ENCODE measurements at regions not wholly inside any gene's neighbourhood (a gene's known extent, or its start where the extent isn't known, plus 50 kb on each side); places are given as distances from the start of the nearest gene placed in this dataset.
"Not testable (repeated sequence)": the region's sequence is repeated elsewhere in the genome, so short reads cannot be mapped to it uniquely, and the experiment has no call there.

DNA sequence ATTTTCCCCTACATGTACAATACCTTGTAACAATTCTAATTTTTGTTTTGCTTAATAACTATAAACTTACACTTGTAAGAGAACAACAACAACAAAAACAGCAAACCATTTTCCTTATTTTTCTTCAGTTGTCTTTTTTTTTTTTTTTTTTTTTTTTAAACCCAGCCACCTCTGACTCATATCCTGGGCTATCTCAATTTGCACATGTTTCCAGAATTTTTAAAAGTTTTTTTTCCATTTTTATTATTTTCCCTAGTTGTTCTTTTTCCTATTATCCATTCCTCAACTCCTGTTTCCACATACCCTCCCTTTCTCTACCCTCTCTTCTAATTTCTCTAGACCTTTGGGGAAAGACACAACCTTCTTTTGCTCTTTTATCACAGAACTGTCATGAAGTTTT, 112.5 kb downstream of the EFEMP1 start:
- no peak for DNase-seq (ENCODE audit: low spot score)
- intact Hi-C loops (cut with DNase I), result no loop called here

- intact Hi-C loops (cut with DNase I), result no loop called here
- no peak for DNase-seq (ENCODE audit: low spot score)
These were observed 113.0 kb downstream of the EFEMP1 start for GRCh38 chr2:55810622-55811020.

DNA sequence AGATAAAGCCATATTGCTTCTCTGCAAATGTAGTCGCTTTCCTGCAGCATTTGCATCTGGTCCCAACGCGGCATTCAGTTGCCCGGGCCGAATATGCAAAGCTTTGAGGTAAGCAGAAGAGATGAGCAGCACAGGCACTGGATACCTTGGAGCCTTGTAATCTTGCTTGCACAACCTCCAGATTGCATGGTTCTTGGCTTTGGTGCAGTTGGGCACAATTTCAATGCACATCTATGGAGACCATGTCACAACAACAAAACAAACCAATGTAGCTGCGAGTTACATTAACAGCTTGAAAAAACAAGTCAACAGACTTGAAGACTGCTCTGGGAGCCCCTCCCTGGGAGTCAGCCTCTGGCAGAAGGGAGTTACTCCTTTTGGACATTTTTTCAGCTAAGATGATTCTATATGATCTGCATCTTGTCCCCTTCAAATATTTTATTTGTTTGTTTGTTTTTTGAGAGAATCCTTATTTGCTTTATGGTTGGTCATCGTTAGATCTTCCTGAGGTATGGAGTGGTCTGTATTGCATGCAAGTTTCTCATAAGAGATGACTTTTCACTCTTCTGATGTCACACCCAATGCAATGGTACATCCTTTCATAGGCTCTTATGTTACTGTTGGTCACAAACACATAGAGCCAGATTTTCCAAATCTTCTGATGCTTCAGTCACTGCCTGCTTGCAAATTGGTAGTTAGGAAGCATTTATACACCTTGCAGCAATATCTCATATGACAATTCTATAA, 113.5 kb downstream of the EFEMP1 start:
- intact Hi-C loops (cut with DNase I), result loop anchor here (5.0 kb wide), 1 partner anchor 52 kb away; no protein-coding TSS in a partner anchor
- DNase-seq (ENCODE audit: low spot score), result no peak

DNA sequence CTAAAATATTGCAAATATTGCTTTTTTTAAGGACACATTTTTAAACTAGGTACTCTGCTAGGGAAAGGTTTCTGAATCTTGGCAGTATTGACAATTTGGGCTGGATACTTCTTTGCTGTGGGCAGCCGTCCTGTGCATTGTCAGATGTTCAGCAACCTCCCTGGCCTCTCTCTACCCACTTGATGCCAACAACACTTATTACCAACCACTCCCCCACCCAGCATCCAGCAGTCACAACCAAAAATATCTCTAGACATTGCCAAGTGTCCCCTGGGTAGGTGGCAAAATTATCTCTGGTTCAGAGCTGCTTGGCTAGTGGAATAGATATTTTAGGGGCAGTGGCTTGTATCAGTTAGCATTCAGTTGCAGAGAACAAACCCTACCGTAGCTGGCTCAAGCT, 114.3 kb upstream of the PNPT1 start:
- intact Hi-C loops (cut with DNase I), result loop anchor here (5.0 kb wide), 1 partner anchor 54 kb away; no protein-coding TSS in a partner anchor

DNA sequence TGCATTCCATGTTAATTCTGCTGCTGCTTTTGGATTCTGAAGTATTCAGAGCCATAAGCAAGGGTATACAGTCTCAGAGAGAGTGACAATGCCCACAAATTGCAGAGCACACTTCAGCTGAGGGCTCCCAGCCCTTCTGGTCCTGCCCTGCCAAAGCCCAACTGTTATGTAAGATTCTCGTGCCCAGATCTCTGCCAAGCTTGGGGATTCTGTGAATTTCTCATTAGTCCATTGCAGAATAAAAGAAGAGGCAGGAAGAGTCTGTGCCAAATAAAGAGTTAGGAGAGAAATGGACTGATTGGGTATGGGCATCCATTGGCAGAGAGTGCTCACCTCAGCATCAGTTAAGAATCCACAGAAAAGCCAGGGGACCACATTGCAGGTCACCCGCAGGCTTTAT, 112.0 kb upstream of the PNPT1 start:
- intact Hi-C loops (cut with DNase I), result loop anchor here (5.0 kb wide), 1 partner anchor 57 kb away; no protein-coding TSS in a partner anchor
- no peak for DNase-seq (ENCODE audit: low spot score)

More for the DNA sequence above, 114.3 kb upstream of the PNPT1 start:
- no peak for DNase-seq (ENCODE audit: low spot score)

GRCh38 chr2:55804535-55804934, 110.9 kb upstream of the PNPT1 start:
- DNase-seq (ENCODE audit: low spot score), result no peak
- intact Hi-C loops (cut with DNase I), result no loop called here

- no peak for DNase-seq (ENCODE audit: low spot score)
- intact Hi-C loops (cut with DNase I), result no loop called here
These were observed 108.4 kb upstream of the PNPT1 start for GRCh38 chr2:55802067-55802466.

- intact Hi-C loops (cut with DNase I), result no loop called here
These were observed 107.8 kb upstream of the PNPT1 start for GRCh38 chr2:55801436-55801835.

GRCh38 chr2:55799624-55800023, 106.0 kb upstream of the PNPT1 start:
- DNase-seq (ENCODE audit: low spot score); intact Hi-C loops (cut with DNase I): not testable (repeated sequence)

More at GRCh38 chr2:55801436-55801835, 107.8 kb upstream of the PNPT1 start:
- no peak for DNase-seq (ENCODE audit: low spot score)

- DNase-seq (ENCODE audit: low spot score), result no peak
- intact Hi-C loops (cut with DNase I), result no loop called here
These were observed 102.5 kb upstream of the PNPT1 start for GRCh38 chr2:55796121-55796520.

- DNase-seq (ENCODE audit: low spot score); intact Hi-C loops (cut with DNase I): not testable (repeated sequence)
These were observed 100.0 kb upstream of the PNPT1 start for GRCh38 chr2:55793602-55794001.

DNA sequence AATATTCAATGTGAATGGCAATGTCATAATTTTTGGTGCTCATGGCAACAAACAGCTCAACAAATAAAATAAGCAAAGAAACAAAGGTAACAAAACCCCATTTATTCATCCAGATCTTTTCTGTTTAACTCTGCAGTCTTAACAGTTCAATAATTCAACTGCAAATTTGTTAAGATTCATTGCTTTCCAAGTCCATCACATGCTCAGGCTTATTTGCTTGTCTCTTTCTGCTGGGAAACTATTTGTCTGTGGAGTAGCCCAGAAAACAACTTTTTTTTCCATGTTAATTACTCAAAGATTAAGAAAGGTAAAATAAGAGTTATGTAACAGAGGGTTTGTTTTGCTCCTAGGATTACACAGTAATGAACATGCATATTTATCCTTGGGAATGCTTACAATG, 92.6 kb upstream of the PNPT1 start:
- DNase-seq (ENCODE audit: low spot score), result no peak
- intact Hi-C loops (cut with DNase I), result no loop called here

GRCh38 chr2:55783751-55784150, 90.1 kb upstream of the PNPT1 start:
- DNase-seq (ENCODE audit: low spot score); intact Hi-C loops (cut with DNase I): not testable (repeated sequence)

GRCh38 chr2:55782528-55783173, 89.0 kb upstream of the PNPT1 start:
- DNase-seq (ENCODE audit: low spot score), result no peak
- intact Hi-C loops (cut with DNase I), result no loop called here

DNA sequence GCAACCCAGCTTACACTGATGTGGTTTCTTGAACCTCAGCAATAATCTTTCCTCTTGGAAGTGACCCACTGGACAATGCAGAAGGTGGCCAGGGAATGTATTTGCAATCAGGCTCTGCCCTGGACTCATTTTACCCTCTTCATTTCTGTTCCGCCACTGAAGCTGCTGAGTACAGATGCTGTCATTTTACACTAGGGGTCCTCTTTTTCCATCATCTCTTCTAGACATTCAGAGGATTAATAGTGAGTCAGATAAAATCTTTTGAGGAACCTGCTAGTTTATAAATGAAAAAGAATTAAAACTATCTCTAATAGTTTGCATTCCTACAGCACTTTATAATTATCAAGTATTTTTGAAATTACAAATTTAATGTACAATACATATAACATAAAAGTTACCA, 87.9 kb upstream of the PNPT1 start:
- DNase-seq (ENCODE audit: low spot score), result no peak
- intact Hi-C loops (cut with DNase I), result no loop called here

DNA sequence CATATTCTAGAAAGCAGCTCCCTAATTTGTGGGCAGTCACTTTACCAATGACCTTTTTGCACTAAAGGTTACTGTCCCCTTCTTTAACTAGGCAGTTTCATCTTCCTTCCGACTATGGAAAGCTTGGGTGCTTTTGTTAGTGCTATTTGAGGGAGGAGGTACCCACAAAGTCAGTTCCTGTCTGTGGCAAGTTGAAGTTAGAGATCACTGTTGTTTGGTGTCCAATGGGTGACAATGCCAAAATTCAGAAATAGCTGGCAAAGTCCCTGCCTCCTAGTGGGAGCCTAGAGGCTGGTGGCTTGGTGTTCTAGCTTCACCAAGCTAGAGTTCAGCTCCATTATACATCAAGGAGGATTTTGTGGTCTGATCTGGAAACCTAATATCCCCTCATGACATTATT, 87.1 kb upstream of the PNPT1 start:
- intact Hi-C loops (cut with DNase I), result no loop called here
- DNase-seq (ENCODE audit: low spot score), result no peak

DNA sequence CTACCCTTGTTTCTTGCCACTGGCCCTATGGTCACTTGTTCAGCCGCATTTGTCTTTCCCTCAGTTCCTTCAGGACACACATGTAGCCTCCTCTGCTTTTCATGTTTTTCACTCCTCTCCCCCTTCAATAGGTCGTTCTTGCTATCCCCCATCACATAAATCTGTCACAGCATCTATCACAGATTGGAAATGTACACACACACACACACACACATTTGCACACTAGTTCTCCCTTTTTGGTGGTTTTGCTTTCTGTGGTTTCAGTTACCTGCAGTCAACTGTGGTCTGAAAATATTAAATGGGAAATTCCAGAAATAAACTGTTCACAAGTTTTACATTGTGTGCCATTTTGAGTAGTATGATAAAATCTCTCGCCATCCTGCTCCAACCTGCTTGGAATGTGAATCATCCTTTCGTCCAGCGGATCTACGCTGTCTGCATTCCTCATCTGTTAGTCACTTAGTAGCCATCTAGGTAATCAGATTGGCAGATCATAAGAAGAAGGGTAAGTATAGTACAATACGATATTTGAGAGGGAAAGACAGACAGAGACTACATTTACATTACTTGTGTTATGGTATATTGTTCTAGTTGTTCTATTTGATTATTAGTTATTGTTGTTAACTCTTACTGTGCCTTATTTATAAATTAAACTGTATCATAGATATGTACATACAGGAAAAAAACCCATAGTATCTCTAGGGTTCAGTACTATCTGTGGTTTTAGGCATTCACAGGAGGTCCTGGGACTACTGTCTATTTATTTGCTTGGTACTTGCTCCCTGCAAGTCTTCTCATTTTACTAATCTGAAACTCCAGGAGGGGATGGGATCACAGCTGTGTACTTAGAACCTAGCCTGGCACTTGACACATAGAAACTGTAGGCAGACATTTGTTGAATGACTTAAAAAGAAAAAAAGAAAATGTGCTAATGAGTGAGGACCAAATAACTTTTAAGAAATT, 86.1 kb upstream of the PNPT1 start:
- DNase-seq (ENCODE audit: low spot score), result no peak

GRCh38 chr2:55776966-55777365, 83.3 kb upstream of the PNPT1 start:
- DNase-seq (ENCODE audit: low spot score), result no peak
- intact Hi-C loops (cut with DNase I), result loop anchor here (5.0 kb wide), 1 partner anchor 230 kb away; no protein-coding TSS in a partner anchor

More for the DNA sequence above, 86.1 kb upstream of the PNPT1 start:
- intact Hi-C loops (cut with DNase I), result loop anchor here (5.0 kb wide), 1 partner anchor 228 kb away; no protein-coding TSS in a partner anchor

DNA sequence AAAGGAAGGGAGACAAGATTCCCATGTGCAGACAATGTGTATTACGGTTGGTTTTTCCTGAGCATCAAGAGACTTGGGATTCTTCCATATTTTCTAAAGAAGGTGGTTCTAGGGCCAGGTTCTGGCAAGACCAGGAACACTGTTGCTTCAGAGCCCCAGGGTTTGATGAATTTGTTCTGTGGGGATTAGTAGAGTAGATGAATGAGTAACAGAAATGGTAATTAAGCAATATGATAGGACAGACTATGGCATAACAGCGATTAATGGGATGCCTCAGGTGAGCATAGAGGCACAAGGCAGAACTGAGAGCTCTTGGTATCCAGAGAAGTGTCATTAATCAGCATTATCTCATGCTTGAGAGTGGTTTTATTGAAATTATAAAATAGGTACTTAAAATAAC, 82.8 kb upstream of the PNPT1 start:
- no peak for DNase-seq (ENCODE audit: low spot score)
- intact Hi-C loops (cut with DNase I), result loop anchor here (5.0 kb wide), 1 partner anchor 231 kb away; no protein-coding TSS in a partner anchor

GRCh38 chr2:55775828-55776227, 82.2 kb upstream of the PNPT1 start:
- intact Hi-C loops (cut with DNase I), result loop anchor here (5.0 kb wide), 1 partner anchor 231 kb away; no protein-coding TSS in a partner anchor
- DNase-seq (ENCODE audit: low spot score), result no peak

All from cardiac septum (tissue), 1 donor.